ENCODE measurements at regions not wholly inside any gene's neighbourhood (a gene's known extent, or its start where the extent isn't known, plus 50 kb on each side); places are given as distances from the start of the nearest gene placed in this dataset.

GRCh38 chr1:185400052-185400451 is 83.0 kb upstream of the IVNS1ABP start:
- intact Hi-C loops (cut with DNase I): no loop called here
- DNase-seq (no peak), ATAC-seq (no peak)
- Histone ChIP-seq H3K27me3 (ENCODE audit: low read depth) (no peaks in the 10 kb centered on the region), H3K27ac (no peak overlapping the region), H3K4me3 (no peak overlapping the region), H3K4me1 (no peaks in the 10 kb centered on the region), H3K36me3 (no peaks in the 10 kb centered on the region), H3K9me3 (no peaks in the 10 kb centered on the region)
- no peak for TF ChIP-seq CTCF (IDR thresholded peaks at IDR 0.05)

- Histone ChIP-seq H3K4me1 (no peaks in the 10 kb centered on the region), H3K9me3 (no peaks in the 10 kb centered on the region), H3K27ac (no peak overlapping the region), H3K27me3 (ENCODE audit: low read depth) (no peaks in the 10 kb centered on the region), H3K36me3 (no peaks in the 10 kb centered on the region), H3K4me3 (no peak overlapping the region)
- no peak for TF ChIP-seq CTCF (IDR thresholded peaks at IDR 0.05)
- ATAC-seq (no peak), DNase-seq (no peak)
- intact Hi-C loops (cut with DNase I): no loop called here
Measured at GRCh38 chr1:185398599-185398998, 81.6 kb upstream of the IVNS1ABP start.

GRCh38 chr1:185398022-185398421 is 81.0 kb upstream of the IVNS1ABP start:
- no peaks in the 10 kb centered on the region for H3K27me3 ChIP-seq (ENCODE audit: low read depth)
- intact Hi-C loops (cut with DNase I): no loop called here
- no peak overlapping the region for H3K4me3 ChIP-seq
- H3K36me3 ChIP-seq: no peaks in the 10 kb centered on the region
- TF ChIP-seq CTCF (IDR thresholded peaks at IDR 0.05): no peak
- ATAC-seq (no peak), DNase-seq (no peak)
- H3K27ac ChIP-seq: no peak overlapping the region
- no peaks in the 10 kb centered on the region for H3K9me3 ChIP-seq
- no peaks in the 10 kb centered on the region for H3K4me1 ChIP-seq

- H3K4me1 ChIP-seq: no peaks in the 10 kb centered on the region
- no peak overlapping the region for H3K27ac ChIP-seq
- DNase-seq (no peak), ATAC-seq (no peak)
- no peaks in the 10 kb centered on the region for H3K36me3 ChIP-seq
- no peaks in the 10 kb centered on the region for H3K27me3 ChIP-seq (ENCODE audit: low read depth)
- no peak for TF ChIP-seq CTCF (IDR thresholded peaks at IDR 0.05)
- H3K4me3 ChIP-seq: no peak overlapping the region
- intact Hi-C loops (cut with DNase I): no loop called here
- no peaks in the 10 kb centered on the region for H3K9me3 ChIP-seq
Measured at GRCh38 chr1:185397183-185397582, 80.1 kb upstream of the IVNS1ABP start.

GRCh38 chr1:185396126-185396525 is 79.1 kb upstream of the IVNS1ABP start:
- no peaks in the 10 kb centered on the region for H3K4me1 ChIP-seq
- ATAC-seq (no peak), DNase-seq (no peak)
- H3K4me3 ChIP-seq: no peak overlapping the region
- intact Hi-C loops (cut with DNase I): no loop called here
- no peaks in the 10 kb centered on the region for H3K27me3 ChIP-seq (ENCODE audit: low read depth)
- no peak overlapping the region for H3K27ac ChIP-seq
- TF ChIP-seq CTCF (IDR thresholded peaks at IDR 0.05): no peak
- no peaks in the 10 kb centered on the region for H3K36me3 ChIP-seq
- H3K9me3 ChIP-seq: no peaks in the 10 kb centered on the region

GRCh38 chr1:185393815-185394214 is 76.8 kb upstream of the IVNS1ABP start:
- no peak overlapping the region for H3K4me3 ChIP-seq

More at GRCh38 chr1:185393815-185394214, 76.8 kb upstream of the IVNS1ABP start:
- H3K36me3 ChIP-seq: no peaks in the 10 kb centered on the region
- TF ChIP-seq CTCF (IDR thresholded peaks at IDR 0.05): no peak
- no peak for ATAC-seq
- H3K27me3 ChIP-seq (ENCODE audit: low read depth): no peaks in the 10 kb centered on the region
- H3K27ac ChIP-seq: no peak overlapping the region
- H3K4me1 ChIP-seq: no peaks in the 10 kb centered on the region
- H3K9me3 ChIP-seq: no peaks in the 10 kb centered on the region
- DNase-seq: no peak
- intact Hi-C loops (cut with DNase I): no loop called here

Measured in lower lobe of right lung (tissue), 2 donors.